ENCODE measurements at regions not wholly inside any gene's neighbourhood (a gene's known extent, or its start where the extent isn't known, plus 50 kb on each side); places are given as distances from the start of the nearest gene placed in this dataset.

DNA sequence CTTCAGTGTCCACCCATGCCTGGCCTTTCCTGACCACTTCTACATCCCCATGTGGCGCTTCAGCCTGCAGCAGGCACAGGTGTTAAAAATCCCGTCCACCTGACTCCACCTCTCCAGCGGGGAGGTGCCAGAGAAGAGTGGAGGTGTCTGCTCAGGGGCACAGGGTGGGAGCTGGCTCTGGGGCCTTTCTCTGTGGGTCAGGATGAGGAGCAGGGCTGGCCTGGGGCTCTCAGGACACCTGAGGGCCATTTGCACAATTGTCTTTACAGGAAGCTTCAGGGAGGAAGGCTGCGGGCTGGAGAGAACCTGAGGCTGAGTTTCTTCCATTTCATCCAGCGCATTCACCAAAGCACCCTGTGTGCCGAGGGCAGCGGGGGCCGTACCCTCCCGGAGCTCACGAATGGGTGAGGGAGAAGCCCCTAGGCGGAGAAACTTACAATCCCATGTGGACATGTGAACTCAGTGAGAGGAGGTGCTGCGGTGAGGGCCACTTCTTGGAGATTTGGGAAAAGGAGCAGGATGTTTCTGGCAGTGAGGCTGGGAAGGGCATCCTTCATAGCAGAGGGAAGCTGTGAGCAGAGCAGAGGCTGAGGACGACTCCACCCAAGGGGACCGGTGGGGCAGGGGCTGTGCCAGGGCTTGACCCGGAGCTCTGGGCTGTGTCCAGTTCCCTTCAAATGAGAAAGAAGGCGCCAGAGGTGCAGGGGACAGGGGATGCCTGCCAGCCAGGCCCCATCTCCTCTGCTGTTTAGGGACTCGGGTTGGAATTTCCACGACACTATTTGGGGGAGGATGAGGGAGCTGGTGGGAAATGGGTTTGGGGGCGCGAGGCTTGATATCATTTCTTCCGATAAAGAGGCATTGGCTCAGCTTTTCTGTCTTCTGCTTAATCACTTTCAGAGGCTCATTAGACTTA is 155.2 kb upstream of the MYCN start:
- ChIA-PET POLR2A (interaction anchor here (0.5 kb wide), 1 partner anchor 1643 kb away, joined by 3 read pairs; no protein-coding TSS in a partner anchor), CTCF (no interaction called here)
- TF ChIP-seq, protein P1, sequence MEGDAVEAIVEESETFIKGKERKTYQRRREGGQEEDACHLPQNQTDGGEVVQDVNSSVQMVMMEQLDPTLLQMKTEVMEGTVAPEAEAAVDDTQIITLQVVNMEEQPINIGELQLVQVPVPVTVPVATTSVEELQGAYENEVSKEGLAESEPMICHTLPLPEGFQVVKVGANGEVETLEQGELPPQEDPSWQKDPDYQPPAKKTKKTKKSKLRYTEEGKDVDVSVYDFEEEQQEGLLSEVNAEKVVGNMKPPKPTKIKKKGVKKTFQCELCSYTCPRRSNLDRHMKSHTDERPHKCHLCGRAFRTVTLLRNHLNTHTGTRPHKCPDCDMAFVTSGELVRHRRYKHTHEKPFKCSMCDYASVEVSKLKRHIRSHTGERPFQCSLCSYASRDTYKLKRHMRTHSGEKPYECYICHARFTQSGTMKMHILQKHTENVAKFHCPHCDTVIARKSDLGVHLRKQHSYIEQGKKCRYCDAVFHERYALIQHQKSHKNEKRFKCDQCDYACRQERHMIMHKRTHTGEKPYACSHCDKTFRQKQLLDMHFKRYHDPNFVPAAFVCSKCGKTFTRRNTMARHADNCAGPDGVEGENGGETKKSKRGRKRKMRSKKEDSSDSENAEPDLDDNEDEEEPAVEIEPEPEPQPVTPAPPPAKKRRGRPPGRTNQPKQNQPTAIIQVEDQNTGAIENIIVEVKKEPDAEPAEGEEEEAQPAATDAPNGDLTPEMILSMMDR (IDR thresholded peaks at IDR 0.05) = no peak
- Mint-ChIP-seq H3K27ac (no peak overlapping the region), H3K36me3 (ENCODE audit: low read depth) (no peaks in the 10 kb centered on the region), H3K27me3 (no peaks in the 10 kb centered on the region), H3K4me1 (no peaks in the 10 kb centered on the region), H3K9me3 (no peaks in the 10 kb centered on the region), H3K4me3 (no peak overlapping the region)
- intact Hi-C loops (cut with micrococcal nuclease) = no loop called here
- DNase-seq (no peak), ATAC-seq (ENCODE audit: low read depth) (no peak)

DNA sequence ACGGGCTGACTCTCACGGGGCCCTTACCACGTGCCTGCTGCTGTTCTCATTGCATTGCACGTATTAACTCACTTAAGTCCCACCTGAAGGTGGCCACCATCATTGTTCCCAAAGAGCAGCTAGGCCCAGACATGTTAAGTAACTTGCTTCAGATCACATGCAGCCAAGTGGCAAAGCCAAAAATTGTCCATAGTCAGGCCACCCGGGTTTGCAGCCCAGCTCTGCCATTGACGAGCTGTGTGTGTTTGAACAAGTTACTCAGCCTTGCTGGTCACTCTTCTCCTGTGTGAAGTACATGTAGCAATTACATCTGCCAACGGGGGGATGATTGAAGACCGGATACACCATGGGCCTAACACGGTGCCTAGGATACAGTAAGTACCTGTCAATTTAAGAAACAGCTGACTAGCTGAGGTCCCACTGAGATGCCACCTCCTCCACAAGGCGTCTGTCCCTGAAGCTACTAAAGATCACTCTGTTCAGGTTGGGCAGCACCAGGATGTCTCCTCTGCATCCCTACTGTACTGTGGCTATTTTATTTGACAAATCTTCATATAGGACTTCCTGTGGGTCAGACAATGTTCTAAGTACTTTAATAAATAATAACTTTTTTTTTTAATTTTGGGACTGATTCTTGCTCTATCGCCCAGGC is 154.2 kb upstream of the MYCN start:
- intact Hi-C loops (cut with micrococcal nuclease) = no loop called here
- Mint-ChIP-seq H3K27ac (no peak overlapping the region), H3K36me3 (ENCODE audit: low read depth) (no peaks in the 10 kb centered on the region), H3K4me3 (no peak overlapping the region), H3K9me3 (no peaks in the 10 kb centered on the region), H3K4me1 (no peaks in the 10 kb centered on the region), H3K27me3 (no peaks in the 10 kb centered on the region)
- no peak for DNase-seq
- ChIA-PET POLR2A (no interaction called here), CTCF (no interaction called here)
- no peak for ATAC-seq (ENCODE audit: low read depth)
- TF ChIP-seq, protein P1 (IDR thresholded peaks at IDR 0.05) = no peak

DNA sequence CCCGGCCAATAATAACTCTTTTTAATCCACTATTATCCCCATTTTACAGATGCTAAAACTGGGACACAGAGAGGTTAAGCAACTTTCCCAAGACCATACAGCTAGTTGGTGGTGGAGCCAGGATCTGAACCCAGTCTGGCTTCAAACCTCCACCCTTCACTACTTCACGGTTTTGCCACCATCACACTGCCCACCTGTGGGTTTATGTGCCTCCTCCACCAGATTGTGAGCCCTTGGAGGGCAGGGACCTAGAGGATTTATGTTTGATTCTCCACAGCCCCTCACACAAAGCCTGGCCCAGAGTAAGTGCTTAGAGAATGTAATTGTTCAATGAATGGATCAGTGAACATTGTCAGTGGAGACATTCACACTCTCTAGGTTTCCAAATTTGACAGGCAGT is 153.4 kb upstream of the MYCN start:
- H3K4me1 Mint-ChIP-seq = no peaks in the 10 kb centered on the region
- ChIA-PET CTCF (no interaction called here), POLR2A (no interaction called here)
- H3K4me3 Mint-ChIP-seq = no peak overlapping the region
- intact Hi-C loops (cut with micrococcal nuclease) = no loop called here
- H3K36me3 Mint-ChIP-seq (ENCODE audit: low read depth) = no peaks in the 10 kb centered on the region
- DNase-seq = no peak
- no peaks in the 10 kb centered on the region for H3K9me3 Mint-ChIP-seq
- no peaks in the 10 kb centered on the region for H3K27me3 Mint-ChIP-seq
- TF ChIP-seq, protein P1 (IDR thresholded peaks at IDR 0.05) = no peak
- H3K27ac Mint-ChIP-seq = no peak overlapping the region
- no peak for ATAC-seq (ENCODE audit: low read depth)

DNA sequence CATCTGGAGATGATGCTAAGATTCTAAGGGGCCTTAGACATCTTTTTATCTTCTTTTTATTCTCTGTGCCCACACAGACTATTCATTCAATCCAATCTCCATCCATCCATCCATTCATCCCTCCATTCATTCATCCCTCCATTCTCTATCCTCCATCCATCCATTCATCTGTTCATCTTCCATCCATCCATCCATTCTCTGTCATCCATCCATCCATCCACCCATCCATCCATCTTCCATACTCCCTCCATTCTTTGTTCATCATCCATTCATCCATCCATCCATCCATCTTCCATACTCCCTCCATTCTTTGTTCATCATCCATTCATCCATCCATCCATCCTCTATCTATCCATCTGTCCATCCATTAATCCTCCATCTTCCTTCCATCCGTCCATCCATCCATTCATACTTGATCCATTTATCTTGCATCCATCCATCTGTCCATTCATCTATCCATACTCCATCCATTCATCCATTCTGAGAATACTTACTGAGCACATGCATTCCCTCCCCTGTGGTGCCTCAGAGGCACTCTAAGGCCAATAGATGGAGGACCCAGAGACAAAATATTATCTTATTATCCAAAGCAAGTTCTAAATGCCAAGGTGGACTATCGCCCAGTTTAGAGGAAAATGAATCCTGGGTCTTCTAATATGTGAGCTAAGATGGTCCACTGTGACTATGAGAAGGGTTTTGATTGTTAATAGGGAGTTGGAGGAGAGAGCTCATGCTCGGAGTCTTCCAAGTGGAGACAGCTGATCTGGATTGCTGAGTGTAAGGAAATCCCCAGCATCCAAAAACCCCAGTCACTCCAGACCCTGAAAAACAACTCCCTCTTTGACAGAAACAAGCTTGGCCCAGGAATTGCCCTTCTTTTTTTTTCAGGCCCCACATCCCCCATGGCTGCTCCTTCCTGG is 152.6 kb upstream of the MYCN start:
- no peaks in the 10 kb centered on the region for H3K4me1 Mint-ChIP-seq
- no peaks in the 10 kb centered on the region for H3K27me3 Mint-ChIP-seq
- intact Hi-C loops (cut with micrococcal nuclease) = no loop called here
- no peaks in the 10 kb centered on the region for H3K9me3 Mint-ChIP-seq
- POLR2A ChIA-PET = no interaction called here
- no peak overlapping the region for H3K4me3 Mint-ChIP-seq
- no peak for DNase-seq
- no peak for ATAC-seq (ENCODE audit: low read depth)
- CTCF ChIA-PET = no interaction called here
- H3K27ac Mint-ChIP-seq = no peak overlapping the region
- no peaks in the 10 kb centered on the region for H3K36me3 Mint-ChIP-seq (ENCODE audit: low read depth)
- TF ChIP-seq, protein P1 (IDR thresholded peaks at IDR 0.05) = no peak

DNA sequence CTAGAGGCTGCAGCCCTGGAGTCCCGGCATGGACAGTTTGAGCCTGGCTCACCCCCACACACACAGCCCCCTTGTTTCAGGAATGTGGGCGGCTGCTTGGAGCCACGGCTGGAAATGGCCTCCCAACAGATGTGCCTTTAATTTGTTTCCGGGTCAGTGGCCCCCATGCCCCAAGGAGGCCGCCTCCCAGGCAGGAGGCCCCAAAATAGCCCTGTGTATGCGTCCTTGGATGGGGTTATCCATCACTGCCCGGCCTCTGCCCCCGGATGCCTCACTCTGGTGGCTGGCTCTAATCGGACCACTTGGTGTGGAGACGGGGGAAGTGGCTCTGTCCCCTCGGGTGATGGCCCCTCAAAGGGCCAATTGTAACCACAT is 151.9 kb upstream of the MYCN start:
- DNase-seq = no peak
- no peak overlapping the region for H3K4me3 Mint-ChIP-seq
- ChIA-PET CTCF (no interaction called here), POLR2A (no interaction called here)
- no peaks in the 10 kb centered on the region for H3K9me3 Mint-ChIP-seq
- no peaks in the 10 kb centered on the region for H3K27me3 Mint-ChIP-seq
- no peak for ATAC-seq (ENCODE audit: low read depth)
- TF ChIP-seq, protein P1 (IDR thresholded peaks at IDR 0.05) = no peak
- H3K27ac Mint-ChIP-seq = no peak overlapping the region
- no peaks in the 10 kb centered on the region for H3K36me3 Mint-ChIP-seq (ENCODE audit: low read depth)
- H3K4me1 Mint-ChIP-seq = no peaks in the 10 kb centered on the region
- intact Hi-C loops (cut with micrococcal nuclease) = no loop called here

Data from activated B cell treated with CpG ODN at 0.5 μM for 24 hours (primary cell).